GM12873 (cell line): ENCODE measurements at regions not wholly inside any gene's neighbourhood (a gene's known extent, or its start where the extent isn't known, plus 50 kb on each side); places are given as distances from the start of the nearest gene placed in this dataset.

ENCODE experiments used
- CTCF ChIP-seq: IDR thresholded peaks from 2 replicates; pipeline ENCODE4 v1.5.1; 2012; ENCODE audit warnings: low read depth, mild to moderate bottlenecking, moderate library complexity, low read length, control low read depth; ENCODE audit not compliant: insufficient read depth; ENCODE audit errors: missing control alignments

DNA sequence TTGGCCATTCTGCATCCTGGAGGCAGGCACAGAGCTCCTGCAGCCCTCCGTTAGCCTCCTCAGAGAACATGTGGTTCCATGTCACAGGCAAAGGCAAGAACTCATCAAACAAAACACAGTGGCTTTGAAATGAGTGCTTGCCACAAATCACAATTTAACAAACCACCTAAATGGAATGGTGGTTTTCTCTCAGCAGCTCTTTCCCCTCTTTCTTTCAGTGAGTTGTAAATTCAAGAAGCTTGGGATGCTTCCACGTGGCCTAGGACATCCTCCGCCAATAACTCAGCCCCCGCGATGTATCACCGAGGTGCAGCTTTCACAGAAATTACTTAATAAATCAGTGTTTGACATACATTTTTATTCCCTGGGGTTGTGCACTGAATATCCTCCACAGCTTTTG, 65.4 kb upstream of the RFC3 start:
- TF ChIP-seq CTCF: no peak

GRCh38 chr13:33756929-33757328, 61.0 kb upstream of the RFC3 start:
- no peak for TF ChIP-seq CTCF

DNA sequence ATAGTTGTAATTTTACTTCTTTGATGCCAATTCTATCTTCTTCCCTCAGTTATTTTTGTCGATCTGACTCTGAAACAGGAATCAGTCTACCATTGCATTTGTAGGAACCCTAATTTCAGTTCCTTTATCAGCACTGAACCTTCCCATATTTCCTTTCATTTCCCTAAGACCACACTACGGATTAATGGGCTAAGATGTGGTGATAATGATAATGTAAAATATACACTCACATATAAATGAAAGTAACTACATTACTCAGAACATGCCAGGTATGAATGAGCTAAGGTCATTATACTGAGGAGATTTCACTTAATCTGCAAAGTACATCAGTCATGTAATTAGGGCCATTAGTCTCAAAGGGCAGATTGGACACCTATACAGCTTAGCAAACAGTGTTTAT, 60.2 kb upstream of the RFC3 start:
- no peak for TF ChIP-seq CTCF

DNA sequence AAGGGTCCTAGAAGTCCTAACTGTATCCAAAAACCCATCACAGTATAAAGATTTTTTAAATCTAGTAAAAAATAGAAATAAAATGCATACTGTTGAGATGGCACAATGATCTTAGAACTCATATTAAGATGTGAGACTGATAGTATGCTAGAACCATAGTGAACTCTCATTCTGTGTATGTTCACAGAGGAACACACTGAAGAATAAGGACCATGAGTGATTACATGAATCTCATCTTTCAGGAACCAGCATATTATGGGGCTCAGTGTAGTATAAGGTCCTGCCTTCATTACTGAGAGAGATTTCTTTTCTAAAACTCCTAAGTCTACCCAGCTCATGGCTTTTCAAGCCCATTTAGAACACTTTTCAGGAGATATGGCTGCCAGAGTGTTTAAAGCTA, 59.8 kb upstream of the RFC3 start:
- no peak for TF ChIP-seq CTCF

- no peak for TF ChIP-seq CTCF
Observed at GRCh38 chr13:33761740-33762139, 56.2 kb upstream of the RFC3 start.

GRCh38 chr13:33763021-33763420, 54.9 kb upstream of the RFC3 start:
- no peak for TF ChIP-seq CTCF

GRCh38 chr13:33764716-33765115, 53.2 kb upstream of the RFC3 start:
- TF ChIP-seq CTCF: no peak
